ENCODE measurements at regions not wholly inside any gene's neighbourhood (a gene's known extent, or its start where the extent isn't known, plus 50 kb on each side); places are given as distances from the start of the nearest gene placed in this dataset.

DNA sequence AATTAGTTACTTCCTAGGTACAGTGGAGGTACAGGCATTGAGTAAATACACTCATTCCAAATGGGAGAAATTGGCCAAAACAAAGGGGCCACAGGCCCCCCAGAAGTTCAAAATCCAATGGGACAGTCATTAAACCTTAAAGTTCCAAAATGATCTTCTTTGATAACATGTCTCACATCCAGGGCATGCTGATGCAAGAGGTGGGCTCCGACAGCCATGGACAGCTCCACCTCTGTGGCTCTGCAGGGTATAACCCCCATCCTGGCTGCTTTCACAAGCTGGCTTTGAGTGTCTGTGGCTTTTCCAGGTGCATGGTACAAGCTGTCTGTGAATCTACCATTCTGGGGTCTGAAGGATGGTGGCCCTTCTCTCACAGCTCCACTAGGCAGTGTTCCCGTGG is 488.7 kb downstream of the DCDC2C start:
- TF ChIP-seq, protein P1, sequence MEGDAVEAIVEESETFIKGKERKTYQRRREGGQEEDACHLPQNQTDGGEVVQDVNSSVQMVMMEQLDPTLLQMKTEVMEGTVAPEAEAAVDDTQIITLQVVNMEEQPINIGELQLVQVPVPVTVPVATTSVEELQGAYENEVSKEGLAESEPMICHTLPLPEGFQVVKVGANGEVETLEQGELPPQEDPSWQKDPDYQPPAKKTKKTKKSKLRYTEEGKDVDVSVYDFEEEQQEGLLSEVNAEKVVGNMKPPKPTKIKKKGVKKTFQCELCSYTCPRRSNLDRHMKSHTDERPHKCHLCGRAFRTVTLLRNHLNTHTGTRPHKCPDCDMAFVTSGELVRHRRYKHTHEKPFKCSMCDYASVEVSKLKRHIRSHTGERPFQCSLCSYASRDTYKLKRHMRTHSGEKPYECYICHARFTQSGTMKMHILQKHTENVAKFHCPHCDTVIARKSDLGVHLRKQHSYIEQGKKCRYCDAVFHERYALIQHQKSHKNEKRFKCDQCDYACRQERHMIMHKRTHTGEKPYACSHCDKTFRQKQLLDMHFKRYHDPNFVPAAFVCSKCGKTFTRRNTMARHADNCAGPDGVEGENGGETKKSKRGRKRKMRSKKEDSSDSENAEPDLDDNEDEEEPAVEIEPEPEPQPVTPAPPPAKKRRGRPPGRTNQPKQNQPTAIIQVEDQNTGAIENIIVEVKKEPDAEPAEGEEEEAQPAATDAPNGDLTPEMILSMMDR (IDR thresholded peaks at IDR 0.05) = no peak
- TF ChIP-seq POLR2A (IDR thresholded peaks at IDR 0.05) = no peak

Measured in thyroid gland (tissue), 4 donors.